GM19239 (cell line): ENCODE measurements at regions not wholly inside any gene's neighbourhood (a gene's known extent, or its start where the extent isn't known, plus 50 kb on each side); places are given as distances from the start of the nearest gene placed in this dataset.

Experiments used
- DNase-seq: peaks from one replicate; pipeline ENCODE4 v3.0.0; 2011; ENCODE audit warnings: low spot score; ENCODE audit not compliant: insufficient read length
- FAIRE-seq: peaks from 2 replicates; lab custom pipeline; 2011; peaks lifted over from hg19 to GRCh38; lab: Jason Lieb, UNC

- no peak for FAIRE-seq
- DNase-seq: no peak
These were observed 316.0 kb downstream of the CXCL12 start for GRCh38 chr10:44068716-44069482.

- FAIRE-seq (no peak), DNase-seq (no peak)
These were observed 317.5 kb downstream of the CXCL12 start for GRCh38 chr10:44067432-44067831.

- FAIRE-seq (no peak), DNase-seq (no peak)
These were observed 318.2 kb downstream of the CXCL12 start for GRCh38 chr10:44066527-44067255.

GRCh38 chr10:44065788-44066526 is 318.9 kb downstream of the CXCL12 start:
- DNase-seq (no peak), FAIRE-seq (no peak)

- DNase-seq: no peak
- FAIRE-seq: no peak
These were observed 319.7 kb downstream of the CXCL12 start for GRCh38 chr10:44064987-44065787.

GRCh38 chr10:44064317-44064716 is 320.6 kb downstream of the CXCL12 start:
- FAIRE-seq: no peak
- DNase-seq: no peak

GRCh38 chr10:44063686-44064085 is 321.2 kb downstream of the CXCL12 start:
- FAIRE-seq: no peak
- no peak for DNase-seq

- DNase-seq (no peak), FAIRE-seq (no peak)
These were observed 324.2 kb downstream of the CXCL12 start for GRCh38 chr10:44060719-44061118.

GRCh38 chr10:44060221-44060620 is 324.7 kb downstream of the CXCL12 start:
- no peak for DNase-seq
- FAIRE-seq: no peak

- DNase-seq: no peak
- FAIRE-seq: no peak
These were observed 326.6 kb downstream of the CXCL12 start for GRCh38 chr10:44058259-44058658.

- FAIRE-seq: no peak
- no peak for DNase-seq
These were observed 327.7 kb downstream of the CXCL12 start for GRCh38 chr10:44056967-44057805.

- DNase-seq (no peak), FAIRE-seq (no peak)
These were observed 328.7 kb downstream of the CXCL12 start for GRCh38 chr10:44056206-44056605.

- FAIRE-seq (no peak), DNase-seq (no peak)
These were observed 330.9 kb downstream of the CXCL12 start for GRCh38 chr10:44054046-44054445.

- no peak for FAIRE-seq
- DNase-seq: no peak
These were observed 331.5 kb downstream of the CXCL12 start for GRCh38 chr10:44053391-44053790.

GRCh38 chr10:44051584-44052385 is 333.1 kb downstream of the CXCL12 start:
- no peak for FAIRE-seq
- DNase-seq: no peak

GRCh38 chr10:44051091-44051490 is 333.8 kb downstream of the CXCL12 start:
- DNase-seq: no peak
- no peak for FAIRE-seq

- DNase-seq (no peak), FAIRE-seq (no peak)
These were observed 335.4 kb downstream of the CXCL12 start for GRCh38 chr10:44049301-44050015.

- FAIRE-seq (no peak), DNase-seq (no peak)
These were observed 337.5 kb downstream of the CXCL12 start for GRCh38 chr10:44047361-44047760.
